Peyer's patch (tissue), 4 donors: ENCODE measurements at regions not wholly inside any gene's neighbourhood (a gene's known extent, or its start where the extent isn't known, plus 50 kb on each side); places are given as distances from the start of the nearest gene placed in this dataset.

Source experiments
- DNase-seq, 3 donors: peaks; one replicate each; pipeline ENCODE4 v3.0.0-alpha.2; 2017 to 2019
- H3K27ac ChIP-seq, 4 donors: fragments of 200-600 bp; sonication (generic); one replicate each; pipeline ENCODE4 v1.5.1; 2016 to 2019
- H3K27me3 ChIP-seq, 2 donors: fragments of 200-600 bp; sonication (generic); one replicate each; pipeline ENCODE4 v1.5.1; 2019
- H3K36me3 ChIP-seq, 3 donors: fragments of 200-600 bp; sonication (generic); one replicate each; pipeline ENCODE4 v1.5.1; 2016 to 2019
- H3K4me1 ChIP-seq, 4 donors: fragments of 200-600 bp; sonication (generic); one replicate each; pipeline ENCODE4 v1.5.1; 2016 to 2019
- H3K4me3 ChIP-seq, 4 donors: fragments of 200-600 bp; sonication (generic); 1 replicate in 3 of 4; 2 replicates in 1 of 4; pipeline ENCODE4 v1.5.1; 2016 to 2019; ENCODE audit warnings: mild to moderate bottlenecking in 1 of 4
- H3K9me3 ChIP-seq, 4 donors: fragments of 200-600 bp; sonication (generic); one replicate each; pipeline ENCODE4 v1.5.1; 2016 to 2019; ENCODE audit warnings: mild to moderate bottlenecking in 1 of 4
- CTCF ChIP-seq, 6 experiments: fragments of 450-650 bp in 4 of 6; fragments of 200-600 bp in 2 of 6; sonication (generic) in 1 of 6; IDR thresholded peaks; one replicate each; pipeline ENCODE4 v1.5.1; 2017 to 2019; ENCODE audit warnings: antibody characterized with exemption in 6 of 6, mild to moderate bottlenecking in 3 of 6, moderate library complexity in 1 of 6
- POLR2A ChIP-seq, 2 donors: fragments of 450-650 bp; IDR thresholded peaks; one replicate each; pipeline ENCODE4 v1.5.1; 2017; ENCODE audit warnings: antibody characterized with exemption in 2 of 2, mild to moderate bottlenecking in 2 of 2, moderate library complexity in 2 of 2

GRCh38 chr11:37916331-37916730, 1318.3 kb upstream of the RAG2 start:
- no peak for DNase-seq

GRCh38 chr11:37914859-37915258, 1316.8 kb upstream of the RAG2 start:
- no peaks in the 10 kb centered on the region for H3K36me3 ChIP-seq
- H3K4me3 ChIP-seq = no peak overlapping the region
- H3K4me1 ChIP-seq = no peaks in the 10 kb centered on the region
- DNase-seq = no peak
- no peak overlapping the region for H3K27ac ChIP-seq
- no peaks in the 10 kb centered on the region for H3K9me3 ChIP-seq
- TF ChIP-seq POLR2A (IDR thresholded peaks at IDR 0.05) (no peak), CTCF (IDR thresholded peaks at IDR 0.05) (no peak)
- H3K27me3 ChIP-seq = no peaks in the 10 kb centered on the region

More at GRCh38 chr11:37916331-37916730, 1318.3 kb upstream of the RAG2 start:
- Histone ChIP-seq H3K27ac (no peak overlapping the region), H3K9me3 (no peaks in the 10 kb centered on the region), H3K4me1 (no peaks in the 10 kb centered on the region), H3K4me3 (no peak overlapping the region), H3K27me3 (no peaks in the 10 kb centered on the region), H3K36me3 (no peaks in the 10 kb centered on the region)
- TF ChIP-seq CTCF (IDR thresholded peaks at IDR 0.05) (no peak), POLR2A (IDR thresholded peaks at IDR 0.05) (no peak)

GRCh38 chr11:37908219-37908548, 1310.1 kb upstream of the RAG2 start:
- no peak for DNase-seq
- Histone ChIP-seq H3K9me3 (no peaks in the 10 kb centered on the region), H3K4me1 (no peaks in the 10 kb centered on the region), H3K36me3 (no peaks in the 10 kb centered on the region), H3K4me3 (no peak overlapping the region), H3K27ac (no peak overlapping the region), H3K27me3 (no peaks in the 10 kb centered on the region)
- TF ChIP-seq CTCF (IDR thresholded peaks at IDR 0.05) = no peak
- no peak for TF ChIP-seq POLR2A (IDR thresholded peaks at IDR 0.05)

GRCh38 chr11:37907436-37908218, 1309.6 kb upstream of the RAG2 start:
- Histone ChIP-seq H3K27me3 (no peaks in the 10 kb centered on the region), H3K4me1 (no peaks in the 10 kb centered on the region), H3K4me3 (no peak overlapping the region), H3K27ac (no peak overlapping the region), H3K36me3 (no peaks in the 10 kb centered on the region), H3K9me3 (no peaks in the 10 kb centered on the region)
- DNase-seq = peak in 1 of 3 donors; percentile 31
- TF ChIP-seq CTCF (IDR thresholded peaks at IDR 0.05) (no peak), POLR2A (IDR thresholded peaks at IDR 0.05) (no peak)

- Histone ChIP-seq H3K4me3 (no peak overlapping the region), H3K9me3 (no peaks in the 10 kb centered on the region), H3K27ac (no peak overlapping the region), H3K36me3 (no peaks in the 10 kb centered on the region), H3K4me1 (no peaks in the 10 kb centered on the region), H3K27me3 (no peaks in the 10 kb centered on the region)
- TF ChIP-seq CTCF (IDR thresholded peaks at IDR 0.05) (no peak), POLR2A (IDR thresholded peaks at IDR 0.05) (no peak)
- DNase-seq = peak in 1 of 3 donors; percentile 42
Measured at GRCh38 chr11:37905707-37906417, 1307.8 kb upstream of the RAG2 start.
